ENCODE measurements at regions not wholly inside any gene's neighbourhood (a gene's known extent, or its start where the extent isn't known, plus 50 kb on each side); places are given as distances from the start of the nearest gene placed in this dataset.

DNA sequence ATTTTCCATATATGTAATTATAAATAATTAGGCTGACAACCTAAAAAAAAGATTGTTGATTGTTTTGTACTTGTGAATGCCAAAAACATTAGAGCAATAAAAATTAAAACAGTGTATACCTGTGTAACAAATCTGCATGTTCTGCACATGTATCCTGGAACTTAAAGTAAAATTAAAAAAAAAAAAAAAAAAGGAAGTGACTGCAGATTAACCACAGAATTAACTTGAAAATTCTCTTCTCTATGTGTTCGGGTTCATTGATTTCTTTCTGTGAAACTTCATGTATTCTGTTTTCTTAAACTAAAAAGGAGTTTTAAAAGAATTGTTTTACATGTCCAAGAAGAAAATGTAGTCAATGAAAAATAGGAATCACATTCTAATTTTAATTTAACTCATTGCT is 95.7 kb downstream of the FASLG start:
- TF ChIP-seq POLR2A (IDR thresholded peaks at IDR 0.05) (no peak), EP300 (IDR thresholded peaks at IDR 0.05) (no peak)
- TF ChIP-seq, protein P1, sequence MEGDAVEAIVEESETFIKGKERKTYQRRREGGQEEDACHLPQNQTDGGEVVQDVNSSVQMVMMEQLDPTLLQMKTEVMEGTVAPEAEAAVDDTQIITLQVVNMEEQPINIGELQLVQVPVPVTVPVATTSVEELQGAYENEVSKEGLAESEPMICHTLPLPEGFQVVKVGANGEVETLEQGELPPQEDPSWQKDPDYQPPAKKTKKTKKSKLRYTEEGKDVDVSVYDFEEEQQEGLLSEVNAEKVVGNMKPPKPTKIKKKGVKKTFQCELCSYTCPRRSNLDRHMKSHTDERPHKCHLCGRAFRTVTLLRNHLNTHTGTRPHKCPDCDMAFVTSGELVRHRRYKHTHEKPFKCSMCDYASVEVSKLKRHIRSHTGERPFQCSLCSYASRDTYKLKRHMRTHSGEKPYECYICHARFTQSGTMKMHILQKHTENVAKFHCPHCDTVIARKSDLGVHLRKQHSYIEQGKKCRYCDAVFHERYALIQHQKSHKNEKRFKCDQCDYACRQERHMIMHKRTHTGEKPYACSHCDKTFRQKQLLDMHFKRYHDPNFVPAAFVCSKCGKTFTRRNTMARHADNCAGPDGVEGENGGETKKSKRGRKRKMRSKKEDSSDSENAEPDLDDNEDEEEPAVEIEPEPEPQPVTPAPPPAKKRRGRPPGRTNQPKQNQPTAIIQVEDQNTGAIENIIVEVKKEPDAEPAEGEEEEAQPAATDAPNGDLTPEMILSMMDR (IDR thresholded peaks at IDR 0.05): no peak

All from stomach (tissue), 4 donors.